ENCODE measurements at regions not wholly inside any gene's neighbourhood (a gene's known extent, or its start where the extent isn't known, plus 50 kb on each side); places are given as distances from the start of the nearest gene placed in this dataset.
"Not testable (repeated sequence)": the region's sequence is repeated elsewhere in the genome, so short reads cannot be mapped to it uniquely, and the experiment has no call there.

GRCh38 chr1:34366875-34367624, 190.3 kb downstream of the C1orf94 start:
- Mint-ChIP-seq H3K27me3 (no peaks in the 10 kb centered on the region), H3K4me3 (no peak overlapping the region), H3K36me3 (ENCODE audit: low read depth) (no peaks in the 10 kb centered on the region), H3K4me1 (no peaks in the 10 kb centered on the region), H3K9me3 (no peaks in the 10 kb centered on the region), H3K27ac (no peak overlapping the region)
- ChIA-PET CTCF (no interaction called here), POLR2A (no interaction called here)
- no peak for DNase-seq

- no peak overlapping the region for H3K4me3 Mint-ChIP-seq
- no peaks in the 10 kb centered on the region for H3K36me3 Mint-ChIP-seq (ENCODE audit: low read depth)
- DNase-seq, result no peak
- H3K27ac Mint-ChIP-seq, result no peak overlapping the region
- no peaks in the 10 kb centered on the region for H3K4me1 Mint-ChIP-seq
- H3K9me3 Mint-ChIP-seq, result no peaks in the 10 kb centered on the region
- no peaks in the 10 kb centered on the region for H3K27me3 Mint-ChIP-seq
- ChIA-PET CTCF (no interaction called here), POLR2A (no interaction called here)
These were observed 191.2 kb downstream of the C1orf94 start for GRCh38 chr1:34367954-34368353.

- Mint-ChIP-seq H3K36me3 (ENCODE audit: low read depth) (no peaks in the 10 kb centered on the region), H3K4me3 (no peak overlapping the region), H3K27ac (no peak overlapping the region), H3K27me3 (peaks cover 2% of the 10 kb centered on the region), H3K9me3 (no peaks in the 10 kb centered on the region), H3K4me1 (no peaks in the 10 kb centered on the region)
- ChIA-PET CTCF (no interaction called here), POLR2A (no interaction called here)
- no peak for DNase-seq
These were observed 193.2 kb downstream of the C1orf94 start for GRCh38 chr1:34369701-34370455.

GRCh38 chr1:34370748-34371147, 194.0 kb downstream of the C1orf94 start:
- Mint-ChIP-seq H3K9me3 (no peaks in the 10 kb centered on the region), H3K4me1 (no peaks in the 10 kb centered on the region), H3K27me3 (peaks cover 2% of the 10 kb centered on the region), H3K4me3 (no peak overlapping the region), H3K27ac (no peak overlapping the region), H3K36me3 (ENCODE audit: low read depth) (no peaks in the 10 kb centered on the region)
- DNase-seq, result no peak
- CTCF ChIA-PET, result no interaction called here
- POLR2A ChIA-PET, result no interaction called here

GRCh38 chr1:34371179-34371578, 194.5 kb downstream of the C1orf94 start:
- H3K27ac Mint-ChIP-seq, H3K4me1 Mint-ChIP-seq, CTCF ChIA-PET: not testable (repeated sequence)

GRCh38 chr1:34371829-34372532, 195.3 kb downstream of the C1orf94 start:
- CTCF ChIA-PET, result no interaction called here
- peaks cover 9% of the 10 kb centered on the region for H3K27me3 Mint-ChIP-seq
- no peaks in the 10 kb centered on the region for H3K36me3 Mint-ChIP-seq (ENCODE audit: low read depth)
- H3K27ac Mint-ChIP-seq, result no peak overlapping the region
- no peaks in the 10 kb centered on the region for H3K4me1 Mint-ChIP-seq
- no peak for DNase-seq
- H3K9me3 Mint-ChIP-seq, result no peaks in the 10 kb centered on the region
- POLR2A ChIA-PET, result no interaction called here
- H3K4me3 Mint-ChIP-seq, result no peak overlapping the region

More at GRCh38 chr1:34371179-34371578, 194.5 kb downstream of the C1orf94 start:
- DNase-seq; POLR2A ChIA-PET; H3K4me3 Mint-ChIP-seq; H3K36me3 Mint-ChIP-seq (ENCODE audit: low read depth); H3K27me3 Mint-ChIP-seq; H3K9me3 Mint-ChIP-seq: not testable (repeated sequence)

- no peaks in the 10 kb centered on the region for H3K4me1 Mint-ChIP-seq
- peaks cover 9% of the 10 kb centered on the region for H3K27me3 Mint-ChIP-seq
- no peaks in the 10 kb centered on the region for H3K36me3 Mint-ChIP-seq (ENCODE audit: low read depth)
- H3K27ac Mint-ChIP-seq, result no peak overlapping the region
- ChIA-PET CTCF (interaction anchor here (1.2 kb wide), 1 partner anchor 370 kb away, joined by 3 read pairs; no protein-coding TSS in a partner anchor), POLR2A (no interaction called here)
- H3K4me3 Mint-ChIP-seq, result no peak overlapping the region
- no peaks in the 10 kb centered on the region for H3K9me3 Mint-ChIP-seq
- no peak for DNase-seq
These were observed 196.2 kb downstream of the C1orf94 start for GRCh38 chr1:34372891-34373290.

GRCh38 chr1:34373912-34374311, 197.2 kb downstream of the C1orf94 start:
- POLR2A ChIA-PET, result no interaction called here
- no peaks in the 10 kb centered on the region for H3K4me1 Mint-ChIP-seq
- H3K27ac Mint-ChIP-seq, result no peak overlapping the region
- no peaks in the 10 kb centered on the region for H3K9me3 Mint-ChIP-seq
- H3K4me3 Mint-ChIP-seq, result no peak overlapping the region
- peaks cover 9% of the 10 kb centered on the region for H3K27me3 Mint-ChIP-seq
- no peaks in the 10 kb centered on the region for H3K36me3 Mint-ChIP-seq (ENCODE audit: low read depth)
- no peak for DNase-seq
- CTCF ChIA-PET, result interaction anchor here (1.2 kb wide), 1 partner anchor 369 kb away, joined by 3 read pairs; no protein-coding TSS in a partner anchor

GRCh38 chr1:34376531-34376930, 199.8 kb downstream of the C1orf94 start:
- ChIA-PET POLR2A (no interaction called here), CTCF (no interaction called here)
- peaks cover 9% of the 10 kb centered on the region for H3K27me3 Mint-ChIP-seq
- H3K36me3 Mint-ChIP-seq (ENCODE audit: low read depth), result no peaks in the 10 kb centered on the region
- no peaks in the 10 kb centered on the region for H3K4me1 Mint-ChIP-seq
- H3K4me3 Mint-ChIP-seq, result no peak overlapping the region
- no peak for DNase-seq
- no peaks in the 10 kb centered on the region for H3K9me3 Mint-ChIP-seq
- H3K27ac Mint-ChIP-seq, result no peak overlapping the region

- H3K27me3 Mint-ChIP-seq, result peaks cover 9% of the 10 kb centered on the region
- ChIA-PET CTCF (no interaction called here), POLR2A (no interaction called here)
- H3K4me1 Mint-ChIP-seq, result no peaks in the 10 kb centered on the region
- no peaks in the 10 kb centered on the region for H3K9me3 Mint-ChIP-seq
- no peak overlapping the region for H3K4me3 Mint-ChIP-seq
- H3K36me3 Mint-ChIP-seq (ENCODE audit: low read depth), result no peaks in the 10 kb centered on the region
- no peak for DNase-seq
- H3K27ac Mint-ChIP-seq, result no peak overlapping the region
These were observed 202.5 kb downstream of the C1orf94 start for GRCh38 chr1:34378968-34379856.

GRCh38 chr1:34379911-34380310, 203.2 kb downstream of the C1orf94 start:
- DNase-seq, result no peak
- ChIA-PET POLR2A (no interaction called here), CTCF (no interaction called here)
- Mint-ChIP-seq H3K36me3 (ENCODE audit: low read depth) (no peaks in the 10 kb centered on the region), H3K4me3 (no peak overlapping the region), H3K27ac (no peak overlapping the region), H3K4me1 (no peaks in the 10 kb centered on the region), H3K27me3 (peaks cover 7% of the 10 kb centered on the region), H3K9me3 (no peaks in the 10 kb centered on the region)

GRCh38 chr1:34380526-34381124, 203.9 kb downstream of the C1orf94 start:
- Mint-ChIP-seq H3K4me3 (no peak overlapping the region), H3K4me1 (no peaks in the 10 kb centered on the region), H3K9me3 (no peaks in the 10 kb centered on the region), H3K36me3 (ENCODE audit: low read depth) (no peaks in the 10 kb centered on the region), H3K27me3 (peaks cover 7% of the 10 kb centered on the region), H3K27ac (no peak overlapping the region)
- ChIA-PET POLR2A (no interaction called here), CTCF (no interaction called here)
- no peak for DNase-seq

Data from activated CD4-positive, alpha-beta memory T cell treated with anti-CD3 and anti-CD28 coated beads, Interleukin-2, amount 10 ng/mL, durations not matched to agents 7 days and 5 days (primary cell).